AG04449 (cell line): ENCODE measurements at regions not wholly inside any gene's neighbourhood (a gene's known extent, or its start where the extent isn't known, plus 50 kb on each side); places are given as distances from the start of the nearest gene placed in this dataset.
"Not testable (repeated sequence)": the region's sequence is repeated elsewhere in the genome, so short reads cannot be mapped to it uniquely, and the experiment has no call there.

Source experiments
- CTCF ChIA-PET: fragments of 350-600 bp; formaldehyde crosslinking; extraction: SDS; loops from one replicate; lab custom pipeline; 2021; ENCODE audit warnings: antibody characterized with exemption; lab: Yijun Ruan, JAX
- POLR2A ChIA-PET: fragments of 400-600, 350-600 bp; formaldehyde crosslinking; extraction: SDS; loops from one replicate; lab custom pipeline; 2020; ENCODE audit warnings: antibody characterized with exemption, inconsistent platforms; lab: Yijun Ruan, JAX
- DNase-seq: peaks from one replicate; pipeline ENCODE4 v3.0.0-alpha.2; 2010; ENCODE audit warnings: low read depth, low spot score
- H3K4me3 ChIP-seq: 2 replicates; pipeline ENCODE4 v1.5.1; 2011; ENCODE audit warnings: low read depth, mild to moderate bottlenecking, control low read depth, low read length
- TF ChIP-seq, protein P1 (sequence below): IDR thresholded peaks from one replicate; pipeline ENCODE4 v1.5.1; 2011; ENCODE audit warnings: mild to moderate bottlenecking, moderate library complexity, low read length, control low read depth, inconsistent platforms; ENCODE audit not compliant: insufficient read depth; ENCODE audit errors: missing control alignments

GRCh38 chr14:106287506-106287905, 761.1 kb downstream of the TMEM121 start:
- ChIA-PET POLR2A (no interaction called here), CTCF (no interaction called here)
- no peak overlapping the region for H3K4me3 ChIP-seq
- TF ChIP-seq, protein P1, sequence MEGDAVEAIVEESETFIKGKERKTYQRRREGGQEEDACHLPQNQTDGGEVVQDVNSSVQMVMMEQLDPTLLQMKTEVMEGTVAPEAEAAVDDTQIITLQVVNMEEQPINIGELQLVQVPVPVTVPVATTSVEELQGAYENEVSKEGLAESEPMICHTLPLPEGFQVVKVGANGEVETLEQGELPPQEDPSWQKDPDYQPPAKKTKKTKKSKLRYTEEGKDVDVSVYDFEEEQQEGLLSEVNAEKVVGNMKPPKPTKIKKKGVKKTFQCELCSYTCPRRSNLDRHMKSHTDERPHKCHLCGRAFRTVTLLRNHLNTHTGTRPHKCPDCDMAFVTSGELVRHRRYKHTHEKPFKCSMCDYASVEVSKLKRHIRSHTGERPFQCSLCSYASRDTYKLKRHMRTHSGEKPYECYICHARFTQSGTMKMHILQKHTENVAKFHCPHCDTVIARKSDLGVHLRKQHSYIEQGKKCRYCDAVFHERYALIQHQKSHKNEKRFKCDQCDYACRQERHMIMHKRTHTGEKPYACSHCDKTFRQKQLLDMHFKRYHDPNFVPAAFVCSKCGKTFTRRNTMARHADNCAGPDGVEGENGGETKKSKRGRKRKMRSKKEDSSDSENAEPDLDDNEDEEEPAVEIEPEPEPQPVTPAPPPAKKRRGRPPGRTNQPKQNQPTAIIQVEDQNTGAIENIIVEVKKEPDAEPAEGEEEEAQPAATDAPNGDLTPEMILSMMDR, result no peak
- no peak for DNase-seq

DNA sequence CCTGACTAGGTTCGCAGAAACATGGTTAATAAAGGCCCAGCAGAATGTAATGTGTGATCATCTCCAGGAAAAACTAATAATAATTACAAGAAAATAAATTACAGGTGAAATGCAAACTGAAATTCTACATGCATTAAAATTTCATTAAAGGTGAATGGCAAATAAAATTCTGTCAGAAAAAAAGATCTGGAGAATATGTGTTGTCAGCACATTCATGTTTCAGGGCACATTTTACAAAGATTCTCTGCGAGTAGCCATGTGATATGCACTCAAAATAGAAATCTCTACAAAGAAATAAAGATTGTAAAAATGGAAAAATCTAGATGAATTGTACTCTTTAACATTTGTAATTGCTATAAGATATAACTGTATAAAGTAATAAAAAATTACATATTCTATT, 765.2 kb downstream of the TMEM121 start:
- CTCF ChIA-PET, result no interaction called here
- no peak overlapping the region for H3K4me3 ChIP-seq
- TF ChIP-seq, protein P1, result no peak
- POLR2A ChIA-PET, result no interaction called here
- no peak for DNase-seq

- TF ChIP-seq, protein P1, result no peak
- ChIA-PET POLR2A (no interaction called here), CTCF (no interaction called here)
- DNase-seq, result no peak
- no peak overlapping the region for H3K4me3 ChIP-seq
Observed at GRCh38 chr14:106294324-106294723, 767.9 kb downstream of the TMEM121 start.

- CTCF ChIA-PET, DNase-seq, H3K4me3 ChIP-seq, POLR2A ChIA-PET: not testable (repeated sequence)
Observed at GRCh38 chr14:106300951-106301510, 774.6 kb downstream of the TMEM121 start.

GRCh38 chr14:106301609-106302008, 775.2 kb downstream of the TMEM121 start:
- CTCF ChIA-PET, POLR2A ChIA-PET, H3K4me3 ChIP-seq, DNase-seq: not testable (repeated sequence)

DNA sequence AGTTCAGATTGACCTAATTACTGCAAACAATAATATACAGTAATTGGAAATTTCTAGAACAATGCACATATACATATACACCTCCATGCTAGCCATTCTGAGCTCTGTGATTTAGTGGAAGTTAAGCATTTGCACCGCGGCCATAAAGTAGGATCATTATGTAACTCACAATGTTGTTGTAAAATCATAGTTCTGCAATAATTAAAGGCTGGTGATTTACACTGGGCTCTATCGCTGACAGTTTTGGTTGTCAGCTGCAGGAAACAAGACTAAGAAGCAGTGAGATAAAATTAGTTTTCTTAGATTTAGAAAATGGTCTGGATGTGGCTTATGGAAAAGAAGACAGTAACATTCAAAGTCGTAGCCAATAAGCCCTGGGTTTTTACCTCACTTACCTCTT, 776.3 kb downstream of the TMEM121 start:
- ChIA-PET POLR2A (no interaction called here), CTCF (no interaction called here)

GRCh38 chr14:106304271-106304670, 777.9 kb downstream of the TMEM121 start:
- no peak overlapping the region for H3K4me3 ChIP-seq
- TF ChIP-seq, protein P1, result no peak
- ChIA-PET CTCF (no interaction called here), POLR2A (no interaction called here)
- no peak for DNase-seq

More for the DNA sequence above, 776.3 kb downstream of the TMEM121 start:
- TF ChIP-seq, protein P1, result no peak
- H3K4me3 ChIP-seq, result no peak overlapping the region
- no peak for DNase-seq
